DND-41 (cell line): ENCODE measurements at regions not wholly inside any gene's neighbourhood (a gene's known extent, or its start where the extent isn't known, plus 50 kb on each side); places are given as distances from the start of the nearest gene placed in this dataset.

Experiments
- ATAC-seq: fragments of 200-7000 bp; cut with Tn5 transposase; 3 replicates; pipeline ENCODE4 v1.9.1; 2021; ENCODE audit warnings: low read depth; ENCODE audit not compliant: insufficient read depth
- DNase-seq: peaks from one replicate; pipeline ENCODE4 v3.0.0-alpha.2; 2020
- H2AFZ ChIP-seq: 2 replicates; pipeline ENCODE4 v1.6.0; 2012; ENCODE audit warnings: low read depth, low read length
- H3K27ac ChIP-seq: 2 replicates; pipeline ENCODE4 v1.5.1; 2012; ENCODE audit warnings: low read length, inconsistent platforms
- H3K27me3 ChIP-seq: fragments of 200-600 bp; sonication (generic); 2 replicates; pipeline ENCODE4 v1.6.0; 2012; ENCODE audit warnings: low read length, mild to moderate bottlenecking, inconsistent platforms; ENCODE audit not compliant: insufficient read depth, poor library complexity
- H3K36me3 ChIP-seq: 2 replicates; pipeline ENCODE4 v1.5.1; 2012; ENCODE audit warnings: low read length, inconsistent platforms; ENCODE audit not compliant: insufficient read depth
- H3K4me1 ChIP-seq: 2 replicates; pipeline ENCODE4 v1.5.1; 2012; ENCODE audit warnings: mild to moderate bottlenecking, low read length; ENCODE audit not compliant: insufficient read depth
- H3K4me2 ChIP-seq: 2 replicates; pipeline ENCODE4 v1.6.0; 2012; ENCODE audit warnings: mild to moderate bottlenecking, moderate library complexity, low read length, inconsistent platforms; ENCODE audit not compliant: insufficient read depth
- H3K4me3 ChIP-seq, 2 experiments: fragments of 200-600 bp in 1 of 2; shearing (Covaris generic) in 1 of 2; 2 replicates each; pipeline ENCODE4 v1.5.1; 2012 to 2016; ENCODE audit warnings: inconsistent platforms in 2 of 2, low read length in 2 of 2, mild to moderate bottlenecking in 2 of 2, low read depth in 1 of 2, moderate library complexity in 1 of 2
- H3K79me2 ChIP-seq: 2 replicates; pipeline ENCODE4 v1.6.0; 2012; ENCODE audit warnings: low read length, inconsistent platforms; ENCODE audit not compliant: insufficient read depth
- H3K9ac ChIP-seq: 2 replicates; pipeline ENCODE4 v1.6.0; 2012; ENCODE audit warnings: low read depth, mild to moderate bottlenecking, inconsistent platforms, low read length, moderate library complexity
- H3K9me3 ChIP-seq: 2 replicates; pipeline ENCODE4 v1.5.1; 2012; ENCODE audit warnings: low read length, moderate library complexity, mild to moderate bottlenecking, inconsistent platforms; ENCODE audit not compliant: insufficient read depth, severe bottlenecking
- H4K20me1 ChIP-seq: 2 replicates; pipeline ENCODE4 v1.6.0; 2012; ENCODE audit warnings: low read length; ENCODE audit not compliant: insufficient read depth
- CTCF ChIP-seq: IDR thresholded peaks from 2 replicates; pipeline ENCODE4 v1.5.1; 2012; ENCODE audit warnings: borderline replicate concordance, low read length, moderate library complexity, mild to moderate bottlenecking; ENCODE audit not compliant: poor library complexity, severe bottlenecking; ENCODE audit errors: extremely low read depth
- EZH2 ChIP-seq: IDR thresholded peaks from 3 replicates; pipeline ENCODE4 v1.6.1; 2012; ENCODE audit warnings: borderline replicate concordance, low read depth, mild to moderate bottlenecking, moderate library complexity, low read length, inconsistent platforms; ENCODE audit not compliant: severe bottlenecking

- Histone ChIP-seq H3K4me1 (no peaks in the 10 kb centered on the region), H3K36me3 (no peaks in the 10 kb centered on the region), H3K27me3 (no peaks in the 10 kb centered on the region), H3K4me2 (no peak overlapping the region), H3K4me3 (no peak overlapping the region), H3K9me3 (no peaks in the 10 kb centered on the region), H3K79me2 (no peaks in the 10 kb centered on the region), H2AFZ (no peak overlapping the region), H3K9ac (no peak overlapping the region), H3K27ac (no peak overlapping the region), H4K20me1 (no peaks in the 10 kb centered on the region)
- DNase-seq (no peak), ATAC-seq (no peak)
- TF ChIP-seq CTCF: no peak
- TF ChIP-seq EZH2: no peak
Measured at GRCh38 chr14:35223927-35224326, 68.3 kb upstream of the PSMA6 start.

DNA sequence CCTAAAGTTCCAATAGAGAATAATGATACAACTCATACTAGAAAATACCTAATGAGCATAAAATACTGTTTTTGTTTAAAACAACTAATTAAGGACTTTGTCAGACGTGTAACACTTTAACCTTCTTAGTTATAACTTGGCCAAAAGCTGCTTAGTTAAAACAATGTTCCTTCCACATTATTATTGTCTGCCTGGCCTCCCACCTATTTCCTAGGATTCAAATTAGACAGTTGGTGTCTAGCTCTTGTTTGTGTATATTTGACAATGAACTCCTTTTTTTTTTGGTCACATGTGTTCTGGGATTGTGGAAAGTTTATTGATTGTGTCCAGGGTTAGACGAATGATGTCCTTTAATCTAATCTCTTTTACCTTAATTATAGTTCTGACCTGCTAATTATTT is 67.6 kb upstream of the PSMA6 start:
- no peak overlapping the region for H3K4me2 ChIP-seq
- H4K20me1 ChIP-seq: no peaks in the 10 kb centered on the region
- ATAC-seq: no peak
- no peaks in the 10 kb centered on the region for H3K36me3 ChIP-seq
- H3K4me3 ChIP-seq: no peak overlapping the region
- H3K27me3 ChIP-seq: no peaks in the 10 kb centered on the region
- TF ChIP-seq CTCF (no peak), EZH2 (no peak)
- H3K27ac ChIP-seq: no peak overlapping the region
- no peaks in the 10 kb centered on the region for H3K9me3 ChIP-seq
- H3K4me1 ChIP-seq: peaks cover 4% of the 10 kb centered on the region
- DNase-seq: no peak
- H3K9ac ChIP-seq: no peak overlapping the region
- peaks cover 3% of the 10 kb centered on the region; the same call in 1 of the 2 replicates for H3K79me2 ChIP-seq
- no peak overlapping the region for H2AFZ ChIP-seq

- Histone ChIP-seq H3K4me3 (no peak overlapping the region), H3K36me3 (no peaks in the 10 kb centered on the region), H3K4me2 (peak overlapping the region; percentile 31; the same call in 1 of the 2 replicates), H3K9me3 (no peaks in the 10 kb centered on the region), H3K9ac (peak overlapping the region; percentile 23; the same call in 1 of the 2 replicates), H3K4me1 (peaks cover 35% of the 10 kb centered on the region), H4K20me1 (no peaks in the 10 kb centered on the region), H3K27ac (peak overlapping the region; percentile 77), H3K79me2 (peaks cover 28% of the 10 kb centered on the region), H2AFZ (no peak overlapping the region), H3K27me3 (no peaks in the 10 kb centered on the region)
- peak; percentile 79 for ATAC-seq
- no peak for TF ChIP-seq EZH2
- TF ChIP-seq CTCF: peak; percentile 81
- DNase-seq: no peak
Measured at GRCh38 chr14:35229084-35229791, 62.9 kb upstream of the PSMA6 start.
